MM.1S (cell line): ENCODE measurements at regions not wholly inside any gene's neighbourhood (a gene's known extent, or its start where the extent isn't known, plus 50 kb on each side); places are given as distances from the start of the nearest gene placed in this dataset.

Source experiments
- DNase-seq: peaks from one replicate; pipeline ENCODE4 v3.0.0-alpha.2; 2015
- H2AFZ ChIP-seq: fragments of 300-600 bp; sonication (generic); 2 replicates; pipeline ENCODE4 v1.6.0; 2016; ENCODE audit warnings: antibody characterized with exemption, low read length
- H3F3A ChIP-seq: fragments of 300-600 bp; sonication (generic); 2 replicates; pipeline ENCODE4 v1.6.1; 2016; ENCODE audit warnings: mild to moderate bottlenecking, antibody characterized with exemption, low read length, moderate library complexity, mixed read lengths; ENCODE audit not compliant: insufficient read depth
- H3K27ac ChIP-seq: fragments of 300-600 bp; sonication (generic); 2 replicates; pipeline ENCODE4 v1.5.1; 2016; ENCODE audit warnings: mild to moderate bottlenecking, low read length
- H3K27me3 ChIP-seq: fragments of 300-600 bp; sonication (generic); replicated peaks from 2 replicates; pipeline ENCODE4 v1.6.0; 2016; ENCODE audit warnings: low read length; ENCODE audit not compliant: insufficient read depth
- H3K36me3 ChIP-seq: fragments of 300-600 bp; sonication (generic); replicated peaks from 2 replicates; pipeline ENCODE4 v1.6.1; 2016; ENCODE audit warnings: mild to moderate bottlenecking, low read length, mixed read lengths; ENCODE audit not compliant: insufficient read depth
- H3K4me1 ChIP-seq: fragments of 300-600 bp; sonication (generic); 2 replicates; pipeline ENCODE4 v1.6.1; 2016; ENCODE audit warnings: low read length, mixed read lengths
- H3K4me2 ChIP-seq: fragments of 300-600 bp; sonication (generic); 2 replicates; pipeline ENCODE4 v1.6.0; 2016; ENCODE audit warnings: low read depth, low read length
- H3K4me3 ChIP-seq: fragments of 300-600 bp; sonication (generic); 2 replicates; pipeline ENCODE4 v1.5.1; 2016; ENCODE audit warnings: low read length, mixed read lengths
- H3K79me2 ChIP-seq: fragments of 300-600 bp; sonication (generic); 2 replicates; pipeline ENCODE4 v1.6.1; 2016; ENCODE audit warnings: mixed run types, low read length, mixed read lengths
- H3K9ac ChIP-seq: fragments of 300-600 bp; sonication (generic); 2 replicates; pipeline ENCODE4 v1.6.1; 2016; ENCODE audit warnings: low read length, mixed read lengths
- H3K9me2 ChIP-seq: fragments of 300-600 bp; sonication (generic); replicated peaks from 2 replicates; pipeline ENCODE4 v1.6.1; 2016; ENCODE audit warnings: mild to moderate bottlenecking, low read length, mixed read lengths; ENCODE audit not compliant: insufficient read depth
- H3K9me3 ChIP-seq: fragments of 300-600 bp; sonication (generic); replicated peaks from 2 replicates; pipeline ENCODE4 v1.6.1; 2016; ENCODE audit warnings: mild to moderate bottlenecking, low read length, mixed read lengths; ENCODE audit not compliant: insufficient read depth
- H4K20me1 ChIP-seq: fragments of 300-600 bp; sonication (generic); 2 replicates; pipeline ENCODE4 v1.6.1; 2016; ENCODE audit warnings: mild to moderate bottlenecking, low read length, moderate library complexity, mixed read lengths; ENCODE audit not compliant: insufficient read depth
- CTCF ChIP-seq: fragments of 300-600 bp; sonication (generic); IDR thresholded peaks from 2 replicates; pipeline ENCODE4 v1.5.1; 2016; ENCODE audit warnings: antibody characterized with exemption, low read length, mixed read lengths
- EZH2 ChIP-seq: fragments of 300-600 bp; sonication (generic); optimal IDR thresholded peaks from 2 replicates; pipeline ENCODE3; 2017; ENCODE audit warnings: low read depth, mild to moderate bottlenecking, antibody characterized with exemption, low read length, mixed read lengths
- EZH2phosphoT487 ChIP-seq: fragments of 300-600 bp; sonication (generic); IDR thresholded peaks from 2 replicates; pipeline ENCODE4 v1.6.1; 2018; ENCODE audit warnings: antibody characterized with exemption, low read length

GRCh38 chr3:137410028-137410427, 354.1 kb upstream of the SOX14 start:
- no peaks in the 10 kb centered on the region for H3K79me2 ChIP-seq
- H4K20me1 ChIP-seq: no peaks in the 10 kb centered on the region
- no peaks in the 10 kb centered on the region for H3K4me1 ChIP-seq
- H3K9me2 ChIP-seq: no peaks in the 10 kb centered on the region
- H3K9ac ChIP-seq: no peak overlapping the region
- H3F3A ChIP-seq: no peaks in the 10 kb centered on the region
- no peak overlapping the region for H2AFZ ChIP-seq
- no peak for TF ChIP-seq EZH2phosphoT487
- no peak for TF ChIP-seq EZH2
- TF ChIP-seq CTCF: no peak
- no peak for DNase-seq
- no peak overlapping the region for H3K4me2 ChIP-seq
- H3K4me3 ChIP-seq: no peak overlapping the region
- no peaks in the 10 kb centered on the region for H3K36me3 ChIP-seq
- H3K27me3 ChIP-seq: no peaks in the 10 kb centered on the region
- no peak overlapping the region for H3K27ac ChIP-seq
- H3K9me3 ChIP-seq: no peaks in the 10 kb centered on the region

- Histone ChIP-seq H3K4me3 (no peak overlapping the region), H3K36me3 (no peaks in the 10 kb centered on the region), H3K9me2 (no peaks in the 10 kb centered on the region), H3F3A (no peaks in the 10 kb centered on the region), H3K4me1 (no peaks in the 10 kb centered on the region), H3K79me2 (no peaks in the 10 kb centered on the region), H3K27me3 (no peaks in the 10 kb centered on the region), H3K9me3 (no peaks in the 10 kb centered on the region), H3K4me2 (no peak overlapping the region), H3K9ac (no peak overlapping the region), H4K20me1 (no peaks in the 10 kb centered on the region), H2AFZ (no peak overlapping the region), H3K27ac (no peak overlapping the region)
- DNase-seq: no peak
- no peak for TF ChIP-seq EZH2phosphoT487
- no peak for TF ChIP-seq CTCF
- no peak for TF ChIP-seq EZH2
These were observed 343.7 kb upstream of the SOX14 start for GRCh38 chr3:137420198-137420995.

GRCh38 chr3:137438561-137438960, 325.6 kb upstream of the SOX14 start:
- no peak overlapping the region for H2AFZ ChIP-seq
- no peak overlapping the region for H3K4me2 ChIP-seq
- no peaks in the 10 kb centered on the region for H3K36me3 ChIP-seq
- no peaks in the 10 kb centered on the region for H3K4me1 ChIP-seq
- no peak for DNase-seq
- H3K9ac ChIP-seq: no peak overlapping the region
- H3K79me2 ChIP-seq: no peaks in the 10 kb centered on the region
- H3K4me3 ChIP-seq: no peak overlapping the region
- no peaks in the 10 kb centered on the region for H3K9me2 ChIP-seq
- H3K27ac ChIP-seq: no peak overlapping the region
- H3F3A ChIP-seq: no peaks in the 10 kb centered on the region
- H4K20me1 ChIP-seq: no peaks in the 10 kb centered on the region
- no peaks in the 10 kb centered on the region for H3K27me3 ChIP-seq
- no peaks in the 10 kb centered on the region for H3K9me3 ChIP-seq
- TF ChIP-seq EZH2phosphoT487: no peak
- TF ChIP-seq EZH2: no peak
- no peak for TF ChIP-seq CTCF
